ENCODE measurements at regions not wholly inside any gene's neighbourhood (a gene's known extent, or its start where the extent isn't known, plus 50 kb on each side); places are given as distances from the start of the nearest gene placed in this dataset.
A peak's percentile ranks its signal among the peaks of the same experiment; 100 is the strongest.

GRCh38 chr12:66755727-66756395 lies 77.0 kb upstream of the GRIP1 start:
- H4K8ac ChIP-seq (replicated peaks; ENCODE audit: insufficient read length, low read depth, low read length): no peak overlapping the region
- no CpG with 5 or more reads among the region's 2 CpGs for WGBS (ENCODE audit: extremely low coverage, insufficient read length, low lambda C conversion rate)
- H3K14ac ChIP-seq (ENCODE audit: insufficient read depth, low read length): 0 out of 2 replicates have a peak overlapping the region, but pooled peaks have one; percentile 24
- no peak overlapping the region for H3K56ac ChIP-seq (ENCODE audit: insufficient read length, low read depth, low read length)
- H2BK15ac ChIP-seq (ENCODE audit: low read depth, low read length): no peak overlapping the region
- no peak overlapping the region for H2AFZ ChIP-seq (ENCODE audit: low read length)
- H3K4me1 Mint-ChIP-seq: peaks cover 16% of the 10 kb centered on the region in 2 experiments
- no peak overlapping the region for H3K4ac ChIP-seq (ENCODE audit: low read depth, low read length)
- H4K5ac ChIP-seq (ENCODE audit: insufficient read length, low read depth, low read length): no peak overlapping the region
- H2AK5ac ChIP-seq (ENCODE audit: insufficient read length, low read length): no peak overlapping the region
- no peaks in the 10 kb centered on the region; the same call in 1 of the 2 replicates for H3K27me3 Mint-ChIP-seq (ENCODE audit: low read depth)
- H3K9ac ChIP-seq (ENCODE audit: extremely low read depth, insufficient read length, low read length): no peak overlapping the region
- DNase-seq: no peak
- H3K79me1 ChIP-seq (ENCODE audit: insufficient read depth, low read depth, low read length, poor library complexity, severe bottlenecking): no peaks in the 10 kb centered on the region
- no peak overlapping the region for H4K91ac ChIP-seq (ENCODE audit: insufficient read length, low read depth, low read length)
- H3K27me3 ChIP-seq (ENCODE audit: insufficient read depth, low read length): no peaks in the 10 kb centered on the region
- no peak for TF ChIP-seq CTCF (conservative IDR thresholded peaks at IDR 0.05)
- no peak overlapping the region for H3K23ac ChIP-seq (ENCODE audit: insufficient read length, low read depth, low read length)
- no peaks in the 10 kb centered on the region for H3K9me3 ChIP-seq (ENCODE audit: control insufficient read depth, low read depth, low read length)
- peaks cover 9 to 13% of the 10 kb centered on the region in 2 experiments; a peak in 4 of 5 replicates for H3K9me3 Mint-ChIP-seq
- no peak overlapping the region for H2BK5ac ChIP-seq (ENCODE audit: insufficient read length, low read length)
- H2BK20ac ChIP-seq (ENCODE audit: low read depth, low read length, poor library complexity, severe bottlenecking): no peak overlapping the region
- H3K4me1 ChIP-seq (ENCODE audit: insufficient read depth, low read length): no peaks in the 10 kb centered on the region; the same call in 1 of the 2 replicates
- no peak overlapping the region for H3K27ac ChIP-seq (ENCODE audit: insufficient read length, low read depth, low read length)
- no peak overlapping the region for H2BK12ac ChIP-seq (ENCODE audit: insufficient read length, low read depth, low read length)
- H3K23me2 ChIP-seq (ENCODE audit: insufficient read length, low read depth, low read length, poor library complexity, severe bottlenecking): no peaks in the 10 kb centered on the region
- H3K36me3 Mint-ChIP-seq (ENCODE audit: insufficient read depth in 1 of 3, low read depth in 3 of 3): peaks cover 5 to 12% (median 6%) of the 10 kb centered on the region in 3 experiments; a peak in 5 of 7 replicates
- no peak overlapping the region for H3K27ac Mint-ChIP-seq
- no peaks in the 10 kb centered on the region for H4K20me1 ChIP-seq (ENCODE audit: control insufficient read depth, insufficient read depth, insufficient read length)
- H3K4me2 ChIP-seq (ENCODE audit: insufficient read depth, insufficient read length, low read length): no peak overlapping the region
- H3T11ph ChIP-seq (ENCODE audit: low read length): no peak overlapping the region
- no peak overlapping the region for H3K4me3 Mint-ChIP-seq
- H2BK120ac ChIP-seq (ENCODE audit: low read depth, low read length, poor library complexity, severe bottlenecking): no peak overlapping the region
- no peaks in the 10 kb centered on the region for H3K79me2 ChIP-seq (ENCODE audit: insufficient read depth, low read length)
- no peak overlapping the region for H3K18ac ChIP-seq (ENCODE audit: insufficient read length, low read depth, low read length)
